Chondrocyte (in vitro differentiated cells): ENCODE measurements at regions not wholly inside any gene's neighbourhood (a gene's known extent, or its start where the extent isn't known, plus 50 kb on each side); places are given as distances from the start of the nearest gene placed in this dataset.

Source experiments
- DNase-seq: peaks from one replicate; pipeline ENCODE4 v3.0.0; 2021; ENCODE audit warnings: mixed read lengths, low spot score
- H3K27ac Mint-ChIP-seq: one replicate; pipeline ENCODE4 v1.8.0; 2021; ENCODE audit warnings: mild to moderate bottlenecking, moderate library complexity, mixed read lengths; ENCODE audit not compliant: unreplicated experiment
- H3K27me3 Mint-ChIP-seq: 2 replicates; pipeline ENCODE4 v1.8.0; 2021; ENCODE audit warnings: low read depth, mixed read lengths
- H3K36me3 Mint-ChIP-seq: 2 replicates; pipeline ENCODE4 v1.8.0; 2021; ENCODE audit warnings: low read depth, mixed read lengths
- H3K4me1 Mint-ChIP-seq: 2 replicates; pipeline ENCODE4 v1.8.0; 2021; ENCODE audit warnings: low read depth, mild to moderate bottlenecking, mixed read lengths
- H3K4me3 Mint-ChIP-seq: one replicate; pipeline ENCODE4 v1.8.0; 2021; ENCODE audit warnings: mild to moderate bottlenecking, moderate library complexity, mixed read lengths; ENCODE audit not compliant: unreplicated experiment
- H3K9me3 Mint-ChIP-seq: 2 replicates; pipeline ENCODE4 v1.8.0; 2021; ENCODE audit warnings: low read depth, mixed read lengths
- TF ChIP-seq, protein P1 (sequence below): fragments of 200-600 bp; sonication (generic); IDR thresholded peaks from 2 replicates; pipeline ENCODE4 v1.5.0; 2021; ENCODE audit warnings: antibody characterized with exemption, mild to moderate bottlenecking, moderate library complexity

DNA sequence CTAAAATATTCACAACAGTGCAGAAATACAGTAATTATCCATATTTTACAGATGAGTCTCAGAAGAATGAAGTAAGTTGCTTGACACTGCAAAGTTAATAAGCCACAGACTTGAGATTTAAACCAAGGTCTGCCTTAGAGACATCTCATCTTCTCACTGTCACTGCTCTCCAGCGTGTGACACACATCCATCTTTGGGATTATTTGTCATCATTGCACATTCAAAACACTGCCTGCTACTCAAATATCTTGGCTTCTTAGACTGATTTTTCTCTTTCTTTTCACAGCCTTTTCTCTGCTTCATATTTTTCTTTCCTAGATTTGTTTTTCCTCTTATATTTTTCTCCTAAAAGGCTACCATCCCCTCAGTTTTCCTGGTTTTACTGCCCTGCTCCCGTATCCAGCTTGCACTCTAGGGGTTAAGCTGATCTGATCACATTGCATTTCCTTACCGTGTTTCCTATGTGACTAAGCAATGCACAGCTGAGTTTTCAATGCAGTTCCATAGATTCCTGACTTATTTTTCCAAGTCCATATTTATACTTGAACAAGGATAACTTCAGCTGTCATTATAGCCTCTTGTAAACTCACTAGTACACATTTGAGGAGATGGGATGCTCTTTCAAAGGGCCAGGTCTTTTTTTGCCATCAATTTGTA lies 353.0 kb downstream of the PLK2 start:
- Mint-ChIP-seq H3K9me3 (peaks cover 6% of the 10 kb centered on the region), H3K36me3 (peaks cover 4% of the 10 kb centered on the region), H3K27me3 (no peaks in the 10 kb centered on the region), H3K27ac (no peak overlapping the region), H3K4me1 (peaks cover 3% of the 10 kb centered on the region), H3K4me3 (no peak overlapping the region)
- DNase-seq = no peak
- TF ChIP-seq, protein P1, sequence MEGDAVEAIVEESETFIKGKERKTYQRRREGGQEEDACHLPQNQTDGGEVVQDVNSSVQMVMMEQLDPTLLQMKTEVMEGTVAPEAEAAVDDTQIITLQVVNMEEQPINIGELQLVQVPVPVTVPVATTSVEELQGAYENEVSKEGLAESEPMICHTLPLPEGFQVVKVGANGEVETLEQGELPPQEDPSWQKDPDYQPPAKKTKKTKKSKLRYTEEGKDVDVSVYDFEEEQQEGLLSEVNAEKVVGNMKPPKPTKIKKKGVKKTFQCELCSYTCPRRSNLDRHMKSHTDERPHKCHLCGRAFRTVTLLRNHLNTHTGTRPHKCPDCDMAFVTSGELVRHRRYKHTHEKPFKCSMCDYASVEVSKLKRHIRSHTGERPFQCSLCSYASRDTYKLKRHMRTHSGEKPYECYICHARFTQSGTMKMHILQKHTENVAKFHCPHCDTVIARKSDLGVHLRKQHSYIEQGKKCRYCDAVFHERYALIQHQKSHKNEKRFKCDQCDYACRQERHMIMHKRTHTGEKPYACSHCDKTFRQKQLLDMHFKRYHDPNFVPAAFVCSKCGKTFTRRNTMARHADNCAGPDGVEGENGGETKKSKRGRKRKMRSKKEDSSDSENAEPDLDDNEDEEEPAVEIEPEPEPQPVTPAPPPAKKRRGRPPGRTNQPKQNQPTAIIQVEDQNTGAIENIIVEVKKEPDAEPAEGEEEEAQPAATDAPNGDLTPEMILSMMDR = no peak

DNA sequence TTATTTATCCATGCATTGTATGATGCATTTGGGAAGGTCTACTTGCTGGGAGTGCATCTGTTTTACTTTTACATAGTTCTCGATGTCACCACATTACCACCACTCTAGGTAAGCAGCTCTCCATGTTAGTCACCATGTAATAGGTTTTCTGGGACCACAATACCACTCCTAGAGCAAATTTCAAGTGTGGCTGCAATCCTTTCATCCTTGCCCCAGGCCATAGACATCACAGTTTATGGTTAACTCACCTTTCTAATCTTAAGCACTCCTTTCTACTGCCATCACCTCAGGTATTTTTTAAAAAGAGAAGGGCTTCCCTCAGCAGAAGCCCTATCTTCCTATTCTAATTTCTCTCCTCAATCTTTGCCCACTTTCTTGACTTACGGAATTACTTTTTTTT lies 354.1 kb downstream of the PLK2 start:
- H3K9me3 Mint-ChIP-seq = peaks cover 9% of the 10 kb centered on the region
- no peak for DNase-seq
- TF ChIP-seq, protein P1 = no peak
- no peak overlapping the region for H3K27ac Mint-ChIP-seq
- H3K27me3 Mint-ChIP-seq = no peaks in the 10 kb centered on the region
- no peak overlapping the region for H3K4me3 Mint-ChIP-seq
- H3K36me3 Mint-ChIP-seq = peaks cover 4% of the 10 kb centered on the region
- peaks cover 3% of the 10 kb centered on the region for H3K4me1 Mint-ChIP-seq

DNA sequence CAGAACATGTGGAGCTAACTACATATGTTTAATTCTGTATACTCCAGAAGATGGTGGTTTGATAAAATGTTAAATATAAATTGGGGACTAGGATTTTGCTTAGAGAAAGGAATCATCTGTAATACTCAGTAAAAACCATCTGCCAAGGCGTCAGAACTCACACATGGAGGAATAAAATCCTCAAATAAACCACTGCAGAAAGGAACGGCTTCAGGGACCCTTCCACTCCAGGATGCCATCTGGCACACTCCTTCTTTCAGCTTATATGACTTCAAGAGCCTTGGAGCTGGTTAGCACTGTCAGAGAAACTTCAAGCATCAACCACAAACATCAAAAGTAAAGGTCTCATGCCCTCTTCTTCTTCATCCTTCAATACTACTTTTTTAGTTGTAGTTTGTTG lies 360.6 kb downstream of the PLK2 start:
- DNase-seq = no peak
- TF ChIP-seq, protein P1 = no peak
- Mint-ChIP-seq H3K4me1 (no peaks in the 10 kb centered on the region), H3K27ac (no peak overlapping the region), H3K4me3 (no peak overlapping the region), H3K36me3 (no peaks in the 10 kb centered on the region), H3K9me3 (peaks cover 3% of the 10 kb centered on the region), H3K27me3 (no peaks in the 10 kb centered on the region)

DNA sequence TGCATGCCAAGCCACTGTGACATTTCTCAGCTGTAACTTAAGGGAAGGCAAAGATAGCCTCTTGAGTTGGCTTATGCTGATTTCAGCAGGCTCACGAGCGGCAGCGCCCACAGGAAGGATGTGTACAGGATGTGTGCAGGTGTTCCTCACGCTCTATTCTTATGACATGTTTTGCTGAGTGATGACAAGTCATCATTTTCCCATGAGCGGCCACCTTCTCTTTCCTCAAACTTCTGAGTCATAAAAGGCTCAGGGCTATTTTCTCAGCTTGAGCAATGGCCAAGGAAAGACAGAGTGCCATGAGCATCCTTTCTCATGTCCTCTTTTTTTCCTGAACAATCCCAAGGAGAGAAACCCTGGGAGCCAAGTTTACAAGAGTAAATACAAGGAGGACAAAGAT lies 365.9 kb downstream of the PLK2 start:
- Mint-ChIP-seq H3K4me1 (no peaks in the 10 kb centered on the region), H3K36me3 (no peaks in the 10 kb centered on the region), H3K4me3 (no peak overlapping the region), H3K9me3 (no peaks in the 10 kb centered on the region), H3K27me3 (no peaks in the 10 kb centered on the region), H3K27ac (no peak overlapping the region)
- DNase-seq = no peak
- TF ChIP-seq, protein P1 = no peak

DNA sequence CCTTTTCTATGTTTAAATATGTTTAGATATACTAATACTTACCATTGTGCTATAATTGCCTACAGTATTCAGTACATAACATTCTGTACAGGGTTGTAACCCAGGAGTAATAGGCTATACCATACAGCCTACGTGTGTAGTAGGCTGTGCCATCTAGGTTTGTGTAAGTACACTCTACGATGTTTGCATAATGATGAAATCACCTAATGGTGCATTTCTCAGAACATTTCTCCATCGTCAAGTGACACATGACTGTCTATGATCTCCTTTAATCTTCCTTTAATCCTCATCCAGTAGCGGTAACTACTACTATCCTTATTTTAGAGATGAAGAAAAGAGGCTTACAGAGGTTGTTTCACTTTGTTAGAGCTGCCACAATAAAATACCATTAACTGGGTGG lies 369.2 kb downstream of the PLK2 start:
- Mint-ChIP-seq H3K36me3 (no peaks in the 10 kb centered on the region), H3K27ac (no peak overlapping the region), H3K4me1 (peaks cover 11% of the 10 kb centered on the region), H3K9me3 (no peaks in the 10 kb centered on the region), H3K27me3 (no peaks in the 10 kb centered on the region), H3K4me3 (no peak overlapping the region)
- TF ChIP-seq, protein P1 = no peak
- DNase-seq = no peak
